ENCODE measurements at regions not wholly inside any gene's neighbourhood (a gene's known extent, or its start where the extent isn't known, plus 50 kb on each side); places are given as distances from the start of the nearest gene placed in this dataset.
"Not testable (repeated sequence)": the region's sequence is repeated elsewhere in the genome, so short reads cannot be mapped to it uniquely, and the experiment has no call there.

DNA sequence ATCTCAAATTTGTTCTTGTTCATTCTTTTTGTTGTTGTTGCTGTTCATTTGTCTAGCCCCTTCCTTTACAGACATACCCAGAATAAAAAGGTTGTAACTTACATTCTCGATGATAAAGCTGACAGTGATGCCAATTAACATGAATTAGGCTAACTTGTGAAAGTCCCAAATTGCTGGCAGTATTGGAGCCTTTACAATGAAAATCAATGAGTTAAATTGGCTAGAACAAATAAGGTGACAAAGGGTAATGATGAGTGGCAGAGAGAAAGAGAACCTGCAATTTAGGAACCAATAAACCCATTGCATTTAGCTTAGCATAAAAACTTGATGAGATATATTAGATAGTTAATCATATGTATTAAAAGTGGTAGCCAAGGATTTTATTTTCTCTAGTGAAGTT, 521.0 kb downstream of the ADCYAP1 start:
- DNase-seq = no peak

DNA sequence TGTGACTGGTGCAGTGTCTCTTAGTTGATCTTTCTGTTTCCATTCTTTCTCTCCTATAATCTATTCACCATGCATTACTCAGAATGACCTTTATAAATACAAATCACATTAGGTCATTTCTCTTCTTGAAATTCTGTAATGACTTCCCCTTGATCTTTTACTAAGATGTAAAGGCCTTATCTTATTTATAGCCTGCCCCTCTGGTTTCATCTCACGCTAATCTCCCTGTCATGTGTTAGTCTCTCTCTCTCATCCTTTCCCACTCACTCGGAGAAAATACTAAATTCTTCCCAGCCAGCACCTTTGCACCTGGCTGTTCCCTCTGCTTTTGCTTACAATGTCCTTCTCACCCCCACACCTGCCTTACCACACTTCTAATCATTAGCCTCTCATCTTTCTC, 530.8 kb downstream of the ADCYAP1 start:
- DNase-seq = no peak

DNA sequence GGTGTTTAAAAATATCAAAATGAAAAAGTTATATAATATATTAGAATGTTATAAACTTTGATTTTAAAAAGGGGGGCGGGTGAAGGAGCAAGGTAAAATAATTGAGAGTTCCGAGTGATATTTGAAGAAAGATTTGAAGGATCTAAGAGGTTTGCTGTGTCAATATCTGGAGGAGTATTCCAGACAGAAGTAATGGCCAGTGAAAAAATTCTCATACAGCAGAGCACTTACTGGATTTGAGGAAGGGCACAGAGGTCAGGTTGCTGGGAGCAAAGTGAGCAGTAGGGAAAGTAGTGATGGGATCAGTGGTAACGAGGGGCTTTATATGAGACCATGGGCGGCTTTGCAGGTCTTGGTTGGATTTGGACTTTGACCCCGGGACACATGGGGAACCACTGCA, 531.5 kb downstream of the ADCYAP1 start:
- DNase-seq = no peak

DNA sequence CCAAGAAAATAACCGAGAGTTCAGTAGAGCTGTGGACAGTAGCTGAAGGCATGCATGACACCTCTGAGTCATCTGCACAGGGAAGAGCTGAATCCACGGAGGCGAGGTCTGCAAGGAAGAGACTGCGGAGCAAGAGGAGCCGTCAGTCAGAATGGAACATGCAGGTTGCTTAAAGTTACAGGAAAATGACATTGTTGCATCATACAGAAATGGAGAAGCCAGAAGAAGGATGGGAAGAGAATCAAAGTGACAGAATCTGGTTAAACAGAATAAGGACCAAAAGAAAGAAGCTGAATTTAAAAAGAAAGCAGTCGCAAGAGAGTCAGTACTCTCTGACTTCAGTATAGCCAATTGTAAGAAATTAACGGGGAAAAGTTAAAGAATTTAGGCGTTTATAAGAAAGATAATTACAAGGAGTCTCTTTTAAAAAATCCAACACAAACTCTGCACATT, 533.8 kb downstream of the ADCYAP1 start:
- no peak for DNase-seq

DNA sequence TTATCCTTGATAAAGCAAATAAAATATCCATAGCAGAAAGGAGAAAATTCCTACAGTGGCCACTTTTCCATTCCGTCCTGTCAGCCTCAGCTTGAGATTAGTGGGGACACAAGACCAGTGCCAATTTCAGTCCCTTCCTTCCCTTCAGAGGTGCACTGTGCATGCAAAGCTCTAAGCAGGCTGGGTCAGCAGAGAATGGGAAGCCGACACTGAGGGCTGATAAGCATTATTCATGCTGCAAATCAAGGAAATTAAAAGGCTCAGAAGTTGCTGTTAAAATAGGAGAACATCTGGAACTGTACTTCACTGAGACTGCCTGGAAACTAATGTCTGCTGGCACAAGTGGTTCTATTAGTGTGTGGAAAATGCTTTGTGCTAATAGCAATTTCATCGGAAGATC, 534.3 kb downstream of the ADCYAP1 start:
- DNase-seq = no peak

DNA sequence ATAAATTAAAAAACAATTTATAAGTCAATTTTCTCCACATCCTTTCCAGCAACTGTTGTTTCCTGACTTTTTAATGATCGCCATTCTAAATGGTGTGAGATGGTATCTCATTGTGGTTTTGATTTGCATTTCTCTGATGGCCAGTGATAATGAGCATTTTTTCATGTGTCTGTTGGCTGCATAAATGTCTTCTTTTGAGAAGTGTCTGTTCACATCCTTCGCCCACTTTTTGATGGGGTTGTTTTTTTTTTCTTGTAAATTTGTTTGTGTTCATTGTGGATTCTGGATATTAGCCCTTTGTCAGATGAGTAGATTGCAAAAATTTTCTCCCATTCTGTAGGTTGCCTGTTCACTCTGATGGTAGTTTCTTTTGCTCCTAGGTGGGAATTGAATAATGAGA, 539.4 kb downstream of the ADCYAP1 start:
- DNase-seq = not testable (repeated sequence)

DNA sequence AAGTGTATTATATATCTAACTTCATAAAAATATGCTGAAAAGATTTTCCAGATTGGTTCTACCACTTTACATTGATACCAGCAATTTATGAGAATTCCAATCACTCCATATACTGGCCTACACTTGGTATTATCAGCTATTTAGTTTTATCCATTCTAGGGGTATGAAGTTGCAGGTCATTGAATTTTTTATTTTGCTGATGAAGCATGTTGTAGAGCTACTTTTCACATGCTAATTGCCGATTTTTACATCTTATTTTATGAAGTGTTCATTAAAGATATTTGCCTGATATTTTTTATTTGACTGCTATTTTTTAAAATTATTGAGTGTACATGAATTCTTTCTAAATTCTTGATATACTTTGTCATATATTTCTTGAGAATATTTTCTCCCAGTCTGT, 542.1 kb downstream of the ADCYAP1 start:
- DNase-seq = no peak

DNA sequence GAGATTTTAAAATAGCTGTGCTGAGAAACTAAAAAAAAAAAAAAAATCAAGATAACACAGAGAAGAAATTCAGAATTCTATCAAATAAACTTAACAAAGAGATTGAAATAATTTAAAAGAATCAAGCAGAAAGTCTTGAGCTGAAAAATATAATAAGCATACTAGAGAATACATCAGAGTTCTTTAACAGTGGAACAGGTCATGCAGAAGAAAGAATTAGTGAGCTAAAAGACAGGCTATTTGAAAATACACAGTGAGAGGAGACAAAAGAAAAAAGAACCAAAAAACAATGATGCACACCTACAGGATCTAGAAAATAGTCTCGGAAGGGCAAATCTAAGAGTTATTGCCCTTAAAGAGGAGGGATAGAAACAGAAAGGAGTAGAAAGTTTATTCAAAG, 548.1 kb downstream of the ADCYAP1 start:
- DNase-seq = no peak

DNA sequence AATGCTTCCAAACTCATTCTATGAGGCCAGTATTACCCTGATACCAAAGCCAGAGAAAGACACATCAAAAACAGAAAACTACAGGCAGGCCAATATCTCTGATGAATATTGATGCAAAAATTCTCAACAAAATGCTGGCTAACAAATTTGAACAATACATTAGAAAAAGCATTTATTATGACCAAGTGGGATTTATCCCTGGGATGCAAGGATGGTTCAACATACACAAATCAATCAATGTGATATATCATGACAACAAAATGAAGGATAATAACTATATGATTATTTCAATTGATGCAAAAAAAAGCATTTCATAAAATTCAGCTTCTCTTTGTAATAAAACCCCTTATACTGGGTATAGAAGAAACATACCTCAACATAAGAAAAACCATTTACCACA, 550.9 kb downstream of the ADCYAP1 start:
- no peak for DNase-seq

DNA sequence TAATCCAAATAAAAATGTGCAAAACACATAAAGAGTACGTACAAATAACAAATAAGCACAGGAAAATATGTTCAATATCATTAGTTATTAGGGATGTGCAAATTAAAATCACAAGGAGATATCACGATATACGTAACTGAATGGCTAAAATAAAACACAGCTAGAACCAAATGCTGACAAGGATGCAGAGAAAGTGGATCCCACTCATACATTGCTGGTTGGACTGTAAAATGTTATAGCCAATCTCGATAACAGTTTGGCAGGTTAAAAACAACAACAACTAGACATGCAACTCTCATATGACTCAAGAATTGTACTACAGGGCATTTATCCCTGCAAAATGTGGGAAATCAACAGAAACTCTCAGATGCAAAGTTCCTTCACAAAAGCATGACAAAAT, 553.9 kb downstream of the ADCYAP1 start:
- DNase-seq = no peak

DNA sequence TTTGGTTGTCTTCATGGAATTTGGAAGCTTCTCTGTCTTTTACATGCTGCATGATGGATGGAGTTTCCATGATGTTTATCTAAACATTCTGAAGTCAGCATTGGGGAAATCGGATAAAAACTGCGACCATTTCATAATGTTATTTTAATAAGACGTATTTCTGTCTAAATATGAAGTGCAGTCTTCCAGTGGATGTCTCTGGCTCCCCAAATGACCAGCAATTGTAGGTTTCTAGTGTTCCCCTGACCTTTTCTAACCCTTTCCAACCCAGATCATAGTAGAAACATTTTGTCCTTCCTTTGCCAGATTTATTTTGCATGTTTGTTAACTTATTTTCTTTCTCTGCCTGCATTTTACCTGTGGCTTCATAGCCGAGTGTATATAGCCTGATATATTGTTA, 559.3 kb downstream of the ADCYAP1 start:
- no peak for DNase-seq

DNA sequence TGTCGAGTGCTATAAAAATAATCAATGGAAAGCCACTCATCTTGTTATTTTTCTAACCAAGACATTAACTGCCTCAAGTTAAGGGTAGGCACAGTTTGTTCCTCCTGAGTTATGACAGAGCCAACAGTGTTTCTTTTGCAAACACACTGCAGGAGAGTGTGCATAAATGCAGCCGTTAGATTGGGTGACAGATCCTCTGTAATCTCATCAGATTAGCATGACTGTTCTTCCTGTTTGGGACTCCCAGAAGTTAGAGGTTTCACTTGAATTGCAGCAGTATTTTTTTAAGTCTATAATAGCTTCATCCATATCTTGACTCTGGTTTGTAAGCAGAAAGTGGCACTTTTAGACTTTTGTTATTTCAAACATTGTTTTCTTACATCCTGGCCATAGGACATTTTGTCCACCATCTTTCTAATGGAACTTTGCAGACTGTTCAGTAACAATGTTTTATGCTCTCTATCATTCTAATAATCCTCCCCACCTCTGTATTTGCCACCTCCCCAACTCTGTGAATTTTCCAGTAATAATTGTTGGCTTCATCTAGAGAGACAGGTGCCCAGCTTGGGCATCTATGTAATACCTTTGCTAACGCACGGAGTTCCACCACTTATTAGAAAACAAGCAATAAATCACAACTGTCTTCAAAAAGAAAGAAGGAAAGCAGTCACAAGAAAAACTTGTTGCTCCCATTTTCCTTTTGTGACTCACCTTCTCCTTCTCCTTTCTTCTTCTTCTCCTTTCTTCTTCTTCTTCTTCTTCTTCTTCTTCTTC, 560.0 kb downstream of the ADCYAP1 start:
- DNase-seq = no peak

DNA sequence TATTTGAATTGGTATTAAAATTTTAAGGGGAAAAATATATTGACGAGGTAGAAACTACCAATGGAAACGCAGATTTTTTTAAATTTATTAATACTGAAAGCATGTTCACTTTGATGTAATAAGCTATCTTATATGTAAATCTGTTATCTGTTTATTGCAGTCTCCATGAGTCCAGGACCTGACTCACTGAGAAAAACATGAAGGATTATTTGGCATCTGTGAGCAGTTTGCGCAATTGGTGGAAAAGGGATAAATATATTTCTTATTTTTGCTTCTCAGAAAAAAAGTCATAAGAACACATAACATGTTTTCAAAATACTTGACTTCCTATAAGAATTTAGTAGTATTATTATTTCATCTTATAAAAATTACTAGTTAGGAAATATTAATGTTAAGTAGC, 561.4 kb downstream of the ADCYAP1 start:
- DNase-seq = no peak

DNA sequence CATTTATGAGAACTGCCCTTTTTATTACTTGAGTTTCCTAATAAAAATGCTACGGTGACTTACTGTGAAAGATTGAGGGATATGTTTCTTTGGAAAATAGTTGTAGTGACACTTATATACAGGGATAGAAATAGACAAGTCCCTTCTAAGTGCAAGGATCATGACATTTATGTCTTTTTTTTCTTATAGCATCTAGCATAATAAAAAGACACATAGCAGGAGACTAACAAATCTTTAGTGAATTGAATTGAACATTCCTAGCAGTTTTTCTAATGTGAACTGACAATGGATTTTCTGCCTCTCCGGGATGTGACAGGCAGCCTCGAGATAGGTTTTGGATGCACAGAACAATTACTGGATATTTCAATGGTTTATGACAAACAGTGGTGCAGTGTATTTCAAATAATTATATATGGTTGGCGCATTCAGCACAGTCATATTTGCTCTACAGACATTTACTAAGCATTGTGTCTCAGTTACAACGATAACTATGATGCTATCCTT, 562.8 kb downstream of the ADCYAP1 start:
- no peak for DNase-seq

DNA sequence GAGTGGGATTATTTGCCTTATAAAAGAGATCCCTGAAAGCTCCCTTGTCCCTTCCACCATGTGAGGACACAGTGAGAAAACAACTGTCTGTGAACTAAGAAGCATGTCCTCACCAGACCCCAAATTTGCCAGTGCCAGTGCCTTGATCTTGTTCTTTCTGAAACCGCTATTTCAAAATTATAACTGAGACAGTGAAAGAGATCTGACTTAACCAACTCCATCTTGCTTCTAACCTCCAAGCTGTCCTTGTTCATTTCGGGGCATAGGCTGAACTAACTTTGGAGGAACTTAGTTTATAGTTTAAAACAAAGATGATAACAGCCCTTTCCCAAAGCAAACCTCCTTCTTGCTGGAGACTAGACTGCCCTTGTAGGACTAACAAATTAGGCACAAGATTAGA, 563.9 kb downstream of the ADCYAP1 start:
- DNase-seq = no peak

DNA sequence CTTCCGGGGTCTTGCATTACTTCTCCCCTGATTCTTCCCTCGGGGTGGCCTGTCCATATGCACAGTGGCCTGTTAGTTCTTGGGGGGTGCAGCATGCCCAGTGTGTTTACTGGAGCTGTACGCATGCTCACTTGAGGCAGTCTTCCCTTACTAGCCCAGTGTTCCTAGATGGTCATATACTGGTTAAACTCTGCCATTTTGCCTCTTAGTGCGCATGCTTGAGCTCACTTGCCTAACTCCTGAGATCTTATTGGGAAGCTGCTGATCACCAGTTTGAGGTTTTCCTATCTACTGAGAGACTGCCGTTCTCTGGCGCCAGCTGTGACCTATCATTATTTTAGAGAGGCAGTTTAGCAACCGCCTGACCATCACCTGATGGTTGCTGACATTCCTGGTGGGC, 571.2 kb downstream of the ADCYAP1 start:
- DNase-seq = no peak

DNA sequence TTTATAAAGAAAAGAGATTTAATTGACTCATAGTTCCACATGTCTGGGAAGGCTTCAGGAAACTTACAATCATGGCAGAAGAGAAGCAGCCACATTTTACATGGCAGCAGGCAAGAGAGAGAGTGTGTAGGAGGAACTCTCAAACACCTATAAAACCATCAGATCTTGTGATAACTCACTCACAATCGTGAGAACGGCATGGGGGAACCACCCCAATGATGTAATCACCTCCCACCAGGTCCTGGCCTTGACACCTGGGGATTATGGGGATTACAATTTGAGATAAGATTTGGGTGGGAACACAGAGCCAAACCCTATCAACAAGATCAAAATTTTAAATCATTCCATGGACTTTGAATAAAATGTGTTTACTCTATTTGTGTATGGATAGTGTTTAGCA, 575.6 kb downstream of the ADCYAP1 start:
- DNase-seq = no peak

DNA sequence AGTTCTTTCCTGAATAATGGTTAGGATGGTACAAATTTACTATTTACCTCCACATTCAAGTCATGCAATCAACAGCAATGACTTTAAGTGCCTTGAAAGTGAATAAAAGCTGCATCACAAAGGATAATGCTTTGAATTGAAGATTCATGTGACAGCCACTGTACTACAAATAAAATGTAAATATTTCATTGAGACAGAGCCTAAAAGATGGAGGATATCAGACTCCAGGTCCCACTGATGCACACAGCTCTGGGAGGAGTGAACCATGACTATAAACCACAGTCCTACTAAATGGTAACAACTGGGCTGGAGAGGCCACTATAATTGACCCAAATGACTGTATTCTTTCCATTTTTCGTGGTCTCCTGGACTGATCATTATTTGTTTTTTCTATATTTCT, 576.9 kb downstream of the ADCYAP1 start:
- no peak for DNase-seq

DNA sequence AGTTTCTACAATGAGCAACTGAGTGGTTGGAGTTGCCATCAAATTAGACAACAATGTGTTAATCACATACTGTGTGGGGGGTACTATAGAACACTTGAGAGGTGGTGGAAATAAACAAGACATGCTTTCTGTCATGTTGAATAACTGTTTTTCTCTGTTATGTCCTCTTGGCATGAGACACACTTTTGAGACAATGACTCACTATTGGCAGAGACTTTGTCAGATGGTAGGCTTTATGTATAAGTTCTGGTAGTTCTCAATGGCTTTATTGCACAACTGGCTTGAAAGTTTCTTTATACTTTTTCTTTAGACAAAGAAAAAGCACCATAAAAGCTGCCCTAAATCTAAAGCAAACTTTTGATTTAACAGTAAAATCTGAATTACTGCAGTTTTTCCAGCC, 578.7 kb downstream of the ADCYAP1 start:
- no peak for DNase-seq

DNA sequence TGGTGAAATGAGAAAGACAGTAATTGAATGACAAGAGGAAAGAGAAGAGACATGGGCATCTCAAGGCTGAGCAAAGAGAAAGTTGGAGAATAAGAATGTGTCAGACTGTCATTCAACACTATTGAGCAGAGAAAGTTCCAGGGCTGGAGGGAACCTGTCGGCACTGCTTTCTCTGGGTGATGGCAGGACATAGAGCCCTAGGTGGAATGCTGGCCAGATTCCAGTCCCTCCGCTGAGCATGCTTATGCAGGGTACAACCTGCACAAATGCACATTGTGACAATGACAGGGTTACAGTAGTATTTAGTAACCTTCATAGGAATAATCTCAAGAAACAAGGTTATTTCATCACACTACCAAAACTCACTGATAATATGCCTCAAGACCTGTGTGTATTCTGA, 582.8 kb downstream of the ADCYAP1 start:
- no peak for DNase-seq

DNA sequence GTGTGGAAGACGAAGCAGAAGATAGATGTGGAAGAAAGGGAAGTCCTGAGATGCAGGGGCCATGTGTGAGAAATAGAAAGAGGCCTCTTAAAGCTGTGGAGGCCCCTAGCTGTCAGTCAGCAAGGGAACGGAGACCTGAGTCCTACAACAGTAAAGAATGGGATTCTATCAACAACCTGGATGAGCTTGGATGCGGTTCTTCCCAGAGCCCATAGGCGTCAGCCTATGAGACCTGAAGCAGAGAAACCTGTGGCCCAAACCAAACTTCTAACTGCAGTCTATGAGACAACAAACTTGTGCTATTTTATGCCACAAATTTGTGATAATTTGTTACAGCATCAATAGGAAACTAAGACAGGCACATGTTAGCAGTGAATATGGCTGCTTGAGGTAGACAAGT, 583.7 kb downstream of the ADCYAP1 start:
- no peak for DNase-seq

DNA sequence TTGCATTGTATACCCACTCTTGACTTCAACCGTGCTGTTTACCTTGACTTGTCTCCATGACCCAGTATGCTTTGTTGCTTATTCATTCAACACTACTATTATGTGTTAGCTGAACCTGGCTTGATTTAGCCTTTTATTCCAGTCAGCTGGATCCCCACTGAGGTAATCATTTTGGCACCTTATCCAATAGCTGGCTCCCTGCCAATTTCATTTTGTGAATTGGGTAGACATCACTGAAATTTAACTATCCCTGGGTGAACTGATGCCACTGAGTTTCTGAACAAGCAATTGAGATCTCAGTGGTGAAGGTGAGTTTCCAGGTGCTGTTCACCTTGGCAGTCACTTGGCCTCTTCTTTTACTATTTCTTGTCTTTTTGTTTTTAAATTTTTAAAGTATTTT, 584.3 kb downstream of the ADCYAP1 start:
- no peak for DNase-seq

DNA sequence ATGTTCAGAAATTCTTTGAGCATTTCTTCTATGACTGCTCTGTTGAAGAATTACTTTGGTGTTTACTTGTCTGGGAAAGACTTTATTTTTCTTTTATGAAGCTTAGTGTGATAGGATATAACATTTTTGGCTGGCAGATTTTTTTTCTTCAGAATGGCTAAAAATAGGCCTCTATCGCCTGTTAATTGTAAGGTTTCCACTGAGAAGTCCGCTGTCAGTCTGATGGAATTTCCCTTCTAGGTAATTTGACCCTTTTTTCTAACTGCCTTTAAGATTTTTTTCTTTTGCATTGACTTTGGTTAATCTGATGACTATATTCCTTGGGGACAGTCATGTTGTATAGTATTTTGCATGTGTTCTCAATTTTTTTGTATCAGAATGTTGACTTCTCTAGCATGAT, 590.7 kb downstream of the ADCYAP1 start:
- DNase-seq = no peak

DNA sequence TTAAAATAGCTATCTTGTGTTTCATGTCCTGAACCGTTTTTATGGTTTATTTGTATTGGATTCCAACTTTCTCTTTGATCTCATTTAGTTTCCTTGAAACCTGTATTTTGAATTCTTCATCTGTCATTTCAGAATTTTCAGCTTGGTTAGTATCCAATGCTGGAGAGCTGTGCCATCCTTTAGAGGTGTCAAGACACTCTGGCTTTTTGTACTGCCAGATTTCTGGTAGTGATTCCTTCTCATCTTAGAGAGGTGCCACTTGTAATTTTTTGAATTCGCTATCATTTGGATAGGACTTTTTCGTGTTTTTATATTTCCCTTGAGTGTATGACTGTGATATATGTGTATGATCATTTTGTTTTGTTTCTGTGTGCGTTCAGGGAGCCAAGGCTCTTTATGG, 591.4 kb downstream of the ADCYAP1 start:
- no peak for DNase-seq

DNA sequence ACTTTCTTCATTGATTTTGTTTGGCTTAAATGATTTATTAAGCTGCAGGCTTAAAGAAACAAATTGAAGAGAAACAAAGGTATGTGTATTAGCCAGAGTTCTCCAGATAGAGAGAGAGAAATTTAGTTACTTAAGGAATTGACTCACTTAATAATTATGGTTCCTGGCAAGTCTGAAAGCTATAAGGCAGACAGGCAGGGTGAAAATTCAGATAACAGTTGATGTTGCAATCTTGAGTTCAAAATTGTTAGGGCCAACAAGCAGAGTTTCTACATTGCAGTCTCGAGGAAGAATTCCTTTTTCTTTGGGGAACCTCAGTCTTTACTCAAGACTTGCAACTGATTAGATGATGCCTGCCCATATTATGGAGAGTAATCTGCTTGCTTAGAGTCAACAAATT, 593.5 kb downstream of the ADCYAP1 start:
- DNase-seq = no peak

Measured in CD4-positive, alpha-beta T cell treated with Interleukin-21 for 1 hour (primary cell).